ENCODE measurements at regions not wholly inside any gene's neighbourhood (a gene's known extent, or its start where the extent isn't known, plus 50 kb on each side); places are given as distances from the start of the nearest gene placed in this dataset.

- TF ChIP-seq CTCF (IDR thresholded peaks at IDR 0.05) (no peak), EP300 (IDR thresholded peaks at IDR 0.05) (no peak), POLR2A (IDR thresholded peaks at IDR 0.05) (no peak)
Measured at GRCh38 chr4:125676156-125676555, 361.4 kb downstream of the FAT4 start.
